ENCODE measurements at regions not wholly inside any gene's neighbourhood (a gene's known extent, or its start where the extent isn't known, plus 50 kb on each side); places are given as distances from the start of the nearest gene placed in this dataset.

- TF ChIP-seq, protein P1, sequence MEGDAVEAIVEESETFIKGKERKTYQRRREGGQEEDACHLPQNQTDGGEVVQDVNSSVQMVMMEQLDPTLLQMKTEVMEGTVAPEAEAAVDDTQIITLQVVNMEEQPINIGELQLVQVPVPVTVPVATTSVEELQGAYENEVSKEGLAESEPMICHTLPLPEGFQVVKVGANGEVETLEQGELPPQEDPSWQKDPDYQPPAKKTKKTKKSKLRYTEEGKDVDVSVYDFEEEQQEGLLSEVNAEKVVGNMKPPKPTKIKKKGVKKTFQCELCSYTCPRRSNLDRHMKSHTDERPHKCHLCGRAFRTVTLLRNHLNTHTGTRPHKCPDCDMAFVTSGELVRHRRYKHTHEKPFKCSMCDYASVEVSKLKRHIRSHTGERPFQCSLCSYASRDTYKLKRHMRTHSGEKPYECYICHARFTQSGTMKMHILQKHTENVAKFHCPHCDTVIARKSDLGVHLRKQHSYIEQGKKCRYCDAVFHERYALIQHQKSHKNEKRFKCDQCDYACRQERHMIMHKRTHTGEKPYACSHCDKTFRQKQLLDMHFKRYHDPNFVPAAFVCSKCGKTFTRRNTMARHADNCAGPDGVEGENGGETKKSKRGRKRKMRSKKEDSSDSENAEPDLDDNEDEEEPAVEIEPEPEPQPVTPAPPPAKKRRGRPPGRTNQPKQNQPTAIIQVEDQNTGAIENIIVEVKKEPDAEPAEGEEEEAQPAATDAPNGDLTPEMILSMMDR (conservative IDR thresholded peaks at IDR 0.05 in 1 of 2, IDR thresholded peaks at IDR 0.05 in 1 of 2; ENCODE audit: low read depth in 1 of 2, low read length in 2 of 2), result no peak
- no peak for TF ChIP-seq EZH2 (IDR thresholded peaks at IDR 0.05; ENCODE audit: low read length, missing control alignments)
Observed at GRCh38 chr5:54656261-54656728, 138.7 kb downstream of the SNX18 start.
